ENCODE measurements at regions not wholly inside any gene's neighbourhood (a gene's known extent, or its start where the extent isn't known, plus 50 kb on each side); places are given as distances from the start of the nearest gene placed in this dataset.
A peak's percentile ranks its signal among the peaks of the same experiment; 100 is the strongest.

- in situ Hi-C loops (cut with MboI; ENCODE audit: low sequenced_read_pairs) (loop anchor here (5.0 kb wide), 1 partner anchor 148 kb away; no protein-coding TSS in a partner anchor), intact Hi-C loops (cut with micrococcal nuclease) (loop anchor here (5.0 kb wide), 1 partner anchor 733 kb away; no protein-coding TSS in a partner anchor), dilution Hi-C loops (cut with HindIII; ENCODE audit: low sequenced_read_pairs, unreplicated experiment) (no loop called here)
- H2BK15ac ChIP-seq (ENCODE audit: low read depth, low read length) = no peak overlapping the region
- POLR2A ChIA-PET (ENCODE audit: unreplicated experiment) = no interaction called here
- WGBS, 2 experiments (ENCODE audit: extremely low coverage in 2 of 2, insufficient read length in 1 of 2) = 0% methylated on average over 1 of the region's 2 CpGs; no CpG with 5 or more reads in 1 of the 2 experiments
- no peak overlapping the region for H2BK120ac ChIP-seq (ENCODE audit: low read depth, low read length)
- H2AK5ac ChIP-seq (ENCODE audit: low read depth, low read length) = no peak overlapping the region
- H4K8ac ChIP-seq (ENCODE audit: low read depth in 2 of 2, low read length in 2 of 2) = no peak overlapping the region
- H3K4me3 ChIP-seq (ENCODE audit: insufficient read depth, low read depth, low read length) = no peak overlapping the region
- TF ChIP-seq MAZ (IDR thresholded peaks at IDR 0.05; ENCODE audit: borderline replicate concordance, low read depth, low read length) = no peak
- no peak for TF ChIP-seq RCOR1 (IDR thresholded peaks at IDR 0.05; ENCODE audit: insufficient replicate concordance, low read length)
- TF ChIP-seq MAFK (IDR thresholded peaks at IDR 0.05; ENCODE audit: low read depth, low read length) = no peak
- no peak for TF ChIP-seq CHD1 (IDR thresholded peaks at IDR 0.05; ENCODE audit: low read depth, low read length)
- TF ChIP-seq BHLHE40 (IDR thresholded peaks at IDR 0.05; ENCODE audit: low read depth, low read length) = no peak
- TF ChIP-seq RFX5 (IDR thresholded peaks at IDR 0.05; ENCODE audit: low read depth, low read length) = no peak
- no peak for TF ChIP-seq FOS (IDR thresholded peaks at IDR 0.05; ENCODE audit: low read depth, low read length)
- TF ChIP-seq CEBPB (IDR thresholded peaks at IDR 0.05; ENCODE audit: low read depth, low read length) = no peak
- TF ChIP-seq, protein P1, sequence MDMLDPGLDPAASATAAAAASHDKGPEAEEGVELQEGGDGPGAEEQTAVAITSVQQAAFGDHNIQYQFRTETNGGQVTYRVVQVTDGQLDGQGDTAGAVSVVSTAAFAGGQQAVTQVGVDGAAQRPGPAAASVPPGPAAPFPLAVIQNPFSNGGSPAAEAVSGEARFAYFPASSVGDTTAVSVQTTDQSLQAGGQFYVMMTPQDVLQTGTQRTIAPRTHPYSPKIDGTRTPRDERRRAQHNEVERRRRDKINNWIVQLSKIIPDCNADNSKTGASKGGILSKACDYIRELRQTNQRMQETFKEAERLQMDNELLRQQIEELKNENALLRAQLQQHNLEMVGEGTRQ (IDR thresholded peaks at IDR 0.05; ENCODE audit: low read depth, low read length) = no peak
- TF ChIP-seq RAD21 (IDR thresholded peaks at IDR 0.05; ENCODE audit: low read length) = no peak
- TF ChIP-seq, protein P2, sequence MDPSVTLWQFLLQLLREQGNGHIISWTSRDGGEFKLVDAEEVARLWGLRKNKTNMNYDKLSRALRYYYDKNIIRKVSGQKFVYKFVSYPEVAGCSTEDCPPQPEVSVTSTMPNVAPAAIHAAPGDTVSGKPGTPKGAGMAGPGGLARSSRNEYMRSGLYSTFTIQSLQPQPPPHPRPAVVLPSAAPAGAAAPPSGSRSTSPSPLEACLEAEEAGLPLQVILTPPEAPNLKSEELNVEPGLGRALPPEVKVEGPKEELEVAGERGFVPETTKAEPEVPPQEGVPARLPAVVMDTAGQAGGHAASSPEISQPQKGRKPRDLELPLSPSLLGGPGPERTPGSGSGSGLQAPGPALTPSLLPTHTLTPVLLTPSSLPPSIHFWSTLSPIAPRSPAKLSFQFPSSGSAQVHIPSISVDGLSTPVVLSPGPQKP (IDR thresholded peaks at IDR 0.05; ENCODE audit: borderline replicate concordance, low read depth, low read length) = no peak
- TF ChIP-seq, protein P3, sequence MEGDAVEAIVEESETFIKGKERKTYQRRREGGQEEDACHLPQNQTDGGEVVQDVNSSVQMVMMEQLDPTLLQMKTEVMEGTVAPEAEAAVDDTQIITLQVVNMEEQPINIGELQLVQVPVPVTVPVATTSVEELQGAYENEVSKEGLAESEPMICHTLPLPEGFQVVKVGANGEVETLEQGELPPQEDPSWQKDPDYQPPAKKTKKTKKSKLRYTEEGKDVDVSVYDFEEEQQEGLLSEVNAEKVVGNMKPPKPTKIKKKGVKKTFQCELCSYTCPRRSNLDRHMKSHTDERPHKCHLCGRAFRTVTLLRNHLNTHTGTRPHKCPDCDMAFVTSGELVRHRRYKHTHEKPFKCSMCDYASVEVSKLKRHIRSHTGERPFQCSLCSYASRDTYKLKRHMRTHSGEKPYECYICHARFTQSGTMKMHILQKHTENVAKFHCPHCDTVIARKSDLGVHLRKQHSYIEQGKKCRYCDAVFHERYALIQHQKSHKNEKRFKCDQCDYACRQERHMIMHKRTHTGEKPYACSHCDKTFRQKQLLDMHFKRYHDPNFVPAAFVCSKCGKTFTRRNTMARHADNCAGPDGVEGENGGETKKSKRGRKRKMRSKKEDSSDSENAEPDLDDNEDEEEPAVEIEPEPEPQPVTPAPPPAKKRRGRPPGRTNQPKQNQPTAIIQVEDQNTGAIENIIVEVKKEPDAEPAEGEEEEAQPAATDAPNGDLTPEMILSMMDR (conservative IDR thresholded peaks at IDR 0.05; ENCODE audit: low read depth, low read length) = no peak
- TF ChIP-seq MXI1 (IDR thresholded peaks at IDR 0.05; ENCODE audit: borderline replicate concordance, low read depth, low read length) = no peak
- no peak for TF ChIP-seq POLR2A (IDR thresholded peaks at IDR 0.05; ENCODE audit: low read depth, low read length)
- no peak for TF ChIP-seq NFE2L2 (IDR thresholded peaks at IDR 0.05; ENCODE audit: low read depth, low read length)
- no peak for TF ChIP-seq SMC3 (IDR thresholded peaks at IDR 0.05; ENCODE audit: low read depth, low read length)
- H3K18ac ChIP-seq (ENCODE audit: low read depth, low read length) = no peak overlapping the region
- no peak overlapping the region for H3K9ac ChIP-seq (ENCODE audit: low read depth, low read length)
- H4K5ac ChIP-seq (ENCODE audit: low read depth, low read length) = no peak overlapping the region
- H2AFZ ChIP-seq (replicated peaks; ENCODE audit: low read length, poor library complexity) = no peak overlapping the region
- H3K23ac ChIP-seq (ENCODE audit: low read depth, low read length) = no peak overlapping the region
- no peak overlapping the region for H2BK5ac ChIP-seq (ENCODE audit: low read depth, low read length, poor library complexity, severe bottlenecking)
- peaks cover 15% of the 10 kb centered on the region for H3K4me1 ChIP-seq (ENCODE audit: control insufficient read depth, insufficient read depth, low read length)
- no peaks in the 10 kb centered on the region for H3K9me1 ChIP-seq (ENCODE audit: insufficient read depth, low read length)
- ATAC-seq (ENCODE audit: low read depth) = peak; percentile 4; the same call in 1 of the 2 replicates
- no peak overlapping the region for H2BK20ac ChIP-seq (ENCODE audit: low read depth, low read length)
- H3K27me3 ChIP-seq (ENCODE audit: control insufficient read depth, insufficient read depth, low read length) = peaks cover 18% of the 10 kb centered on the region
- H3K36me3 ChIP-seq (ENCODE audit: control insufficient read depth, insufficient read depth, low read length) = no peaks in the 10 kb centered on the region
- H2AK9ac ChIP-seq (replicated peaks; ENCODE audit: low read depth, low read length, poor library complexity) = no peak overlapping the region
- H3K4ac ChIP-seq (ENCODE audit: low read depth, low read length) = no peak overlapping the region
- no peaks in the 10 kb centered on the region for H3K9me3 ChIP-seq (ENCODE audit: control insufficient read depth, insufficient read depth, low read length)
- H4K20me1 ChIP-seq (ENCODE audit: insufficient read depth, low read length) = no peaks in the 10 kb centered on the region
- no peak overlapping the region for H3K56ac ChIP-seq (ENCODE audit: extremely low read depth, insufficient read depth, low read length)
- DNase-seq = peak; percentile 59
- H3K27ac ChIP-seq (ENCODE audit: insufficient read depth, low read length) = no peak overlapping the region
- no peak overlapping the region for H3K14ac ChIP-seq (replicated peaks; ENCODE audit: low read depth, low read length)
- H3K79me1 ChIP-seq (ENCODE audit: low read depth in 1 of 2, low read length in 2 of 2) = no peaks in the 10 kb centered on the region
- H4K91ac ChIP-seq (ENCODE audit: insufficient read depth, low read depth, low read length) = no peak overlapping the region
- CTCF ChIA-PET = interaction anchor here (5.1 to 5.2 kb wide), 2 partner anchors 37 to 242 kb away, joined by 35 to 45 read pairs; no protein-coding TSS in a partner anchor
- no peak overlapping the region; the same call in 1 of the 2 replicates for H3K4me2 ChIP-seq (ENCODE audit: low read depth, low read length)
- BruUV-seq (replicated peaks) = no TSS peak
These were observed 161.7 kb upstream of the PARP11 start for GRCh38 chr12:4034921-4035320.

Measured in IMR-90 (cell line).